A673 (cell line): ENCODE measurements at regions not wholly inside any gene's neighbourhood (a gene's known extent, or its start where the extent isn't known, plus 50 kb on each side); places are given as distances from the start of the nearest gene placed in this dataset.

Experiments
- BruUV-seq: library from RNA; stranded (reverse); fragments of 400-500 nt; replicated peaks from 2 replicates; lab custom pipeline; 2021; lab: Mats Ljungman, UMichigan
- CTCF ChIA-PET: fragments of 300-600 bp; sonication (Branson Sonifier 250); formaldehyde crosslinking; loops from one replicate; lab custom pipeline; 2022; ENCODE audit warnings: antibody characterized with exemption; lab: Charles Lee
- POLR2A ChIA-PET: fragments of 300-600 bp; sonication (Branson Sonifier 250); formaldehyde crosslinking; loops from one replicate; lab custom pipeline; 2022; ENCODE audit warnings: antibody characterized with exemption; ENCODE audit not compliant: low non-redundant PET; lab: Charles Lee
- DNase-seq: peaks from one replicate; pipeline ENCODE4 v3.0.0-alpha.2; 2015; ENCODE audit warnings: low spot score
- H3K27ac ChIP-seq: fragments of 200-600 bp; sonication (generic); 2 replicates; pipeline ENCODE4 v1.5.1; 2016; ENCODE audit warnings: mixed run types, low read depth, mild to moderate bottlenecking, mixed read lengths, antibody characterized with exemption, low read length; ENCODE audit not compliant: poor library complexity, severe bottlenecking
- H3K27me3 ChIP-seq: fragments of 200-600 bp; sonication (generic); replicated peaks from 2 replicates; pipeline ENCODE4 v1.6.1; 2017; ENCODE audit warnings: mixed run types, low read depth, mild to moderate bottlenecking, mixed read lengths, antibody characterized with exemption, low read length; ENCODE audit not compliant: insufficient read depth, poor library complexity
- H3K36me3 ChIP-seq: fragments of 200-600 bp; sonication (generic); 2 replicates; pipeline ENCODE4 v1.6.1; 2016; ENCODE audit warnings: mixed run types, mild to moderate bottlenecking, mixed read lengths, antibody characterized with exemption, low read length; ENCODE audit not compliant: insufficient read depth, poor library complexity, severe bottlenecking
- H3K4me1 ChIP-seq: fragments of 200-600 bp; sonication (generic); 2 replicates; pipeline ENCODE4 v1.6.1; 2017; ENCODE audit warnings: mixed run types, mild to moderate bottlenecking, mixed read lengths, antibody characterized with exemption, low read length; ENCODE audit not compliant: insufficient read depth, poor library complexity, severe bottlenecking
- H3K4me3 ChIP-seq: fragments of 200-600 bp; sonication (generic); 2 replicates; pipeline ENCODE4 v1.5.1; 2016; ENCODE audit warnings: low read depth, mixed run types, mild to moderate bottlenecking, mixed read lengths, low read length; ENCODE audit not compliant: poor library complexity, severe bottlenecking
- H3K9me3 ChIP-seq: fragments of 200-600 bp; sonication (generic); 2 replicates; pipeline ENCODE4 v1.6.1; 2016; ENCODE audit warnings: mixed run types, low read depth, mild to moderate bottlenecking, mixed read lengths, antibody characterized with exemption, low read length; ENCODE audit not compliant: poor library complexity, severe bottlenecking
- EZH2 ChIP-seq: fragments of 200-600 bp; sonication (generic); IDR thresholded peaks from 2 replicates; pipeline ENCODE4 v1.6.1; 2017; ENCODE audit warnings: borderline replicate concordance, low read depth, mild to moderate bottlenecking, mixed read lengths, antibody characterized with exemption, low read length; ENCODE audit not compliant: poor library complexity, severe bottlenecking
- intact Hi-C: fragments of 100-400 bp; cut with micrococcal nuclease; formaldehyde crosslinking; loops from one replicate; pipeline ENCODE4 v1.10.0; 2022; ENCODE audit not compliant: unreplicated experiment
- TF ChIP-seq, protein P1 (sequence below): fragments of 300-800, 200-600 bp; sonication (generic); conservative IDR thresholded peaks from 2 replicates; pipeline ENCODE4 v1.5.1; 2017; ENCODE audit warnings: low read depth, mild to moderate bottlenecking, antibody characterized with exemption, low read length, moderate library complexity, mixed read lengths

GRCh38 chr9:135217836-135218235, 130.4 kb downstream of the OLFM1 start:
- TF ChIP-seq, protein P1, sequence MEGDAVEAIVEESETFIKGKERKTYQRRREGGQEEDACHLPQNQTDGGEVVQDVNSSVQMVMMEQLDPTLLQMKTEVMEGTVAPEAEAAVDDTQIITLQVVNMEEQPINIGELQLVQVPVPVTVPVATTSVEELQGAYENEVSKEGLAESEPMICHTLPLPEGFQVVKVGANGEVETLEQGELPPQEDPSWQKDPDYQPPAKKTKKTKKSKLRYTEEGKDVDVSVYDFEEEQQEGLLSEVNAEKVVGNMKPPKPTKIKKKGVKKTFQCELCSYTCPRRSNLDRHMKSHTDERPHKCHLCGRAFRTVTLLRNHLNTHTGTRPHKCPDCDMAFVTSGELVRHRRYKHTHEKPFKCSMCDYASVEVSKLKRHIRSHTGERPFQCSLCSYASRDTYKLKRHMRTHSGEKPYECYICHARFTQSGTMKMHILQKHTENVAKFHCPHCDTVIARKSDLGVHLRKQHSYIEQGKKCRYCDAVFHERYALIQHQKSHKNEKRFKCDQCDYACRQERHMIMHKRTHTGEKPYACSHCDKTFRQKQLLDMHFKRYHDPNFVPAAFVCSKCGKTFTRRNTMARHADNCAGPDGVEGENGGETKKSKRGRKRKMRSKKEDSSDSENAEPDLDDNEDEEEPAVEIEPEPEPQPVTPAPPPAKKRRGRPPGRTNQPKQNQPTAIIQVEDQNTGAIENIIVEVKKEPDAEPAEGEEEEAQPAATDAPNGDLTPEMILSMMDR: no peak
- TF ChIP-seq EZH2: no peak
- Histone ChIP-seq H3K27ac (no peak overlapping the region), H3K36me3 (no peaks in the 10 kb centered on the region), H3K27me3 (no peaks in the 10 kb centered on the region), H3K9me3 (no peaks in the 10 kb centered on the region), H3K4me1 (peaks cover 36% of the 10 kb centered on the region), H3K4me3 (no peak overlapping the region)
- DNase-seq: no peak
- POLR2A ChIA-PET: no interaction called here
- no TSS peak for BruUV-seq
- CTCF ChIA-PET: no interaction called here
- intact Hi-C loops: no loop called here

DNA sequence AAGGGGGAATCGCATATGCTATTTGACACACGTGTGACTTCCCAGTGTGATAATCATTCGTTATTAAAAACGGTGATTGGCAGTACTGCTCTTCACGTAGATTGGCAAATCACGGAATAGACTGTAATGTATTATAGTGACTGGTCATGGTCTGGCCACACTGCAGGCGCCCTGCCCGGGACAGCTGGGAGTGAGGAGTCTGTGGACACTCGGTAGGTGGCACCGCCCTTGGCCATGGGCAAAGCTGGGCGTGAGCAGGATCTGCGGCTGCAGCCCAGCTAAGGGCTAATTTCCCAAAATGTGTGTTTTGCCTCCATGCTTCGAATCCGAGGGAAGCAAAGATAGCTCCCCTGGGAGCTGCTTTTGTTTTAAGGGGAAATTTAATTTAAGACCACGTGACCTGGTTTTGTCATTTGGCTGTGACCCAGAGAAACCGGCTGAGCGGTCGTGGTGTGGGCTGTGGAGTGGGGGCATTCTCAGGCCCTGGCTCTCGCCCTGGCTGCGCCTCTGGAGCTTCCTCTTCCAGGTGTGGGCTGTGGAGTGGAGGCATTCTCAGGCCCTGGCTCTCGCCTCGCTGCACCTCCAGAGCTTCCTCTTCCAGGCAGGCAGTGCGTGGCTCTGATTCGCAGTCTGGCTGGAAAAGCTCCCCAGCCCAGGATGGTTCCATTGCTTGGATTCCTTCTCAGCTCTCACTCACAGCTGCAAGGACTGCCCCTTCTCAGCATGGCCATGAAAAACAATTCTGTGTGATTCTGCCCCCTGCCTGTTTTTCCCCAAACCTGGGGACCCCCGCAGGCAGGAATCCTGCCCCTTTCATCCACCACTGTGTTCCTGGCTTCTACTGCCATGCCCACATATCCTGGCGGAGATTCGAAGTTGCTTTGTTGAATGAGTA, 131.1 kb downstream of the OLFM1 start:
- DNase-seq: peak; percentile 33
- ChIA-PET CTCF (no interaction called here), POLR2A (no interaction called here)
- no peaks in the 10 kb centered on the region for H3K27me3 ChIP-seq
- H3K4me1 ChIP-seq: peaks cover 44% of the 10 kb centered on the region
- no peaks in the 10 kb centered on the region for H3K9me3 ChIP-seq
- no peaks in the 10 kb centered on the region for H3K36me3 ChIP-seq
- intact Hi-C loops: no loop called here
- BruUV-seq: no TSS peak
- H3K4me3 ChIP-seq: no peak overlapping the region
- TF ChIP-seq, protein P1: no peak
- no peak for TF ChIP-seq EZH2
- no peak overlapping the region for H3K27ac ChIP-seq

DNA sequence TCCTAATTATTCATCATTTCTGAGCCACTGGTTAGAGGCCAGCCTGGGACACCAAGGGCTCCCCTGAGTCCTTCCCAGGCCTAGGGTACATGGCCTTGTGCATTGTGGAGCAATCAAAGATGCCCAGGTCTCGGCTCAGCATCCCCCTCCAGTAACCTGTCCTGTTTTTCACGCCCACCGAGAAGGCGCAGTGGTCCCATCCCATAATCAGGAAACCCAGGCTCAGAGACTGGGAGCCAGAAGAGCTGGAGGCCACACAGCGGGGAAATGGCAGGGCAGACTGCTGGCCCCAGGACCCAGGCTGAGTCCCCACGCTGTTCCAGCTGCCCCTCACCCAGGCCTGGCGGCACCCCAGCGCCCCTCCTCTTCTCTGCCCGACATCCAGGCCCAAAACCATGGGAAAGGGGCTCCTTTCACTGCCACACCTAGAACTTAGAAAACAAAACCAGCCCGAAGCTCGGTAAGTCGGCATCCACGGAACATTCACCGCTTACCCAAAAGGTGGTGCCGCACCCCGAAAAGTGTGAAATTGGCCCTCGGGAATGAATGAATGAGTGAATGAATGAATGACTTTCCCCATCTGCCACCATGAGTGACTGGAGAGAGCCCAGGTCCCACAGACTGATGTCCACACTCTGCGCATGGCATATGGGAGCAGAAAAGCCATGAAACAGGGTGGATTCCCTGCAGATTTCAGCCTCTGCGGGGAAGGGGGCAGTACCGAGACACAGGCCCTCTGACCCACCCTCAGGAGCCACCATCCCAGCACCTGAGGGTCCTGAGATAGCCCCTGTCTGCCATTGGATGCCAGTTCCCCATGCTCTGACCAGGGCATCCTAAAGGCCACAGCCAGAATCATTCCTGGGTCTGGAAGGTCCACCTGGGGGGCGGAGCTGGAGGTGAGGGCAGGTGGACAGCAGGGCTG, 132.5 kb downstream of the OLFM1 start:
- no peaks in the 10 kb centered on the region for H3K36me3 ChIP-seq
- no peak overlapping the region for H3K27ac ChIP-seq
- ChIA-PET POLR2A (no interaction called here), CTCF (no interaction called here)
- H3K4me1 ChIP-seq: peaks cover 57% of the 10 kb centered on the region
- H3K9me3 ChIP-seq: no peaks in the 10 kb centered on the region
- no TSS peak for BruUV-seq
- intact Hi-C loops: no loop called here
- H3K4me3 ChIP-seq: no peak overlapping the region
- H3K27me3 ChIP-seq: no peaks in the 10 kb centered on the region
- DNase-seq: no peak
- TF ChIP-seq, protein P1: no peak
- TF ChIP-seq EZH2: no peak
